SK-MEL-5 (cell line): ENCODE measurements at regions not wholly inside any gene's neighbourhood (a gene's known extent, or its start where the extent isn't known, plus 50 kb on each side); places are given as distances from the start of the nearest gene placed in this dataset.

Experiments
- DNase-seq: peaks from one replicate; pipeline ENCODE4 v3.0.0-alpha.2; 2016; ENCODE audit warnings: low read depth, low spot score
- in situ Hi-C: cut with HindIII; loops from 2 replicates; pipeline ENCODE4 v1.10.0; 2016; ENCODE audit warnings: low sequenced_read_pairs, high pct_unique_total_duplicates, low pct_unique_long_range_greater_than_20kb

DNA sequence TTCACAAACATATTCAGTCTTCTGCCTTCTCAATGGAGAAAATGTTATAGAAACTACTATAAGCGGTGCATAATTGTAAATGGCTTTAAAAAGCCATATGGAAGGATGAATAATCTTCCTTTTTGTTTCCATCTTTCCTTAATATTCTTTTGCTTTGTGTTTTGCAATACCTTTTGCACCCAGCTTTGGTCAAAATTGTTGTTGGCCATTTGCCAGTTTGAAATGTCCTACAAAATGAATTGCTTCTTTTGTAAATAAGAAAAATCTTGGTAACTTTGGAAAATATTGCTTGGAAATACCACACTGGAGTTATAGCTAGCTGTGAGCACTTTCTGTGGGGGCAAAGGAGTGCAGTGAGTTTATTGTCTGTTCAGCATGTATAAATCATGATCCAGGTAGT is 93.5 kb upstream of the NR2F2 start:
- DNase-seq, result no peak
- in situ Hi-C loops, result no loop called here

DNA sequence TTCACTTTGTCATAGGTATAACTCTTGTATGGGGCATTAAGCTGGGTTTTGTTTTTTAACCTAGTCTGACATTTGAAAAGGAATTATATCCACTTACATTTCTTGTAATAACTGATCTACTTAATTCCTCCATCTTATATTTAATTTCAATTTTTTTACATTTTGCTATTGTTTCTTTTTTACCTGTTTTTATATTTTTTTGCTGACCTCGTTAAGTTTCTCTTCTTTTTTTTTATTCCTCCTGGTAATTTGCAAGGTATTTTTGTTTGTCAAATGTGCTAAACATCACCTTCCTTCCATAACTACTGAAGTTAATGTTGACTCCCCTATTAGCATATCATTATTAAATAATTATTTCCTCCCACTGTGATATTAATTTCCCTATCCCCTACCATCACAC is 87.7 kb upstream of the NR2F2 start:
- in situ Hi-C loops, result no loop called here

DNA sequence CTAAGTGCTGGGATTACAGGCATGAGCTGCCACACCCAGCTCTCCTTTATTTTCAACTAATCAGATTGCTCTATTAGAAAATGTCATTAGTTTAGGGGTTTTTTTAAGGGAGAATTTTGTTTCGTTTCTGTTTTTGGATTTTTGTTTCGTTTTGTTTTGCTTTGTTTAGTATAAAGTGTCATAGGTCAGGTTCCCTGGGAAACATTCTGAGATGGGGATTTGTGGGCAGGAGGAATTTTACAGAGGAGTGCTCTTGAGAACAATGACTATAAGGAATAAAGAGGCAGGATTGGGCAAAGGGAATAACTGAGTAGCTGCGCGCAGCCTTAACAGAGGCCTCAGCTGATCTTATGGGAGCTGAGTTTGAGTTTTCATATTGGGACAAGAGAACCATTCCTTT is 86.8 kb upstream of the NR2F2 start:
- DNase-seq, result no peak

More for the DNA sequence above, 87.7 kb upstream of the NR2F2 start:
- no peak for DNase-seq

DNA sequence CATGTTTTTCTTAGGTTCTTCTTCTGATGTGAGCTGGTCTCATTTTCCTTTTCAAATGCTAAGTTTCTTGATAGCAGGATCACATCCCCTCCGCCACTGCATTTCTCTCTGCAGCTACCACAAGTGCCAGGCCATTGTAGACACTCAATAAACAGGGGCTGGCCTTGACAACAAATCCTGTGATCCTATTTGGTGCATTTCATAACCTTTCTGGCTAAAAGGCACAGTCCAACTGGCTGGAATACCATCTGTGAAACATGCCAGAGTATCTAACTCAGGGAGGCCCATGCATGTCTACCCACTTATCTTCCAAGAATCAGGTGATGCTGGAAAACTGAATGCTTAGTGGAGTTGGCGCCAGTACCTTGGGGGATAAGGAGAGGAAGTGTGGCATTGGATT is 85.2 kb upstream of the NR2F2 start:
- DNase-seq, result no peak
- in situ Hi-C loops, result no loop called here

More for the DNA sequence above, 86.8 kb upstream of the NR2F2 start:
- in situ Hi-C loops, result no loop called here

DNA sequence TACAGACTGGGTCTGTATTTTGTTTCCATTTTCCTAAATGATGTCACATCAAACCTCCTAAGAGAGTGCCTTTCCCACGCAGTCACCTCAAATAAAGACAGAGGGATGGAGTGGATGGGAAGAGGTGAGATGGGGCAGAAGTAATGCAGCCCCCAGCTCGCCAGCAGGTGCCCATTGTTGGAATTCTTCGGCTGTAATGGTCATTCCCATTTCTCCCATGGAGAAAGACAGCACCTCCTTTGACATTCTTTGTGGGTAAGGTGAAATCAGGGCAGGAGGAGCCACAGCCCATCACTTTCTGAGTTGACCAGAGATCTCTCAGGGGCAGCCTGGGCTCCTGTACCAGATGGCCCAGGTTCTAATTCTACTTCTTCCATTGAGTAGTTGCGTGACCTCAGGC is 84.4 kb upstream of the NR2F2 start:
- DNase-seq, result no peak
- in situ Hi-C loops, result no loop called here

DNA sequence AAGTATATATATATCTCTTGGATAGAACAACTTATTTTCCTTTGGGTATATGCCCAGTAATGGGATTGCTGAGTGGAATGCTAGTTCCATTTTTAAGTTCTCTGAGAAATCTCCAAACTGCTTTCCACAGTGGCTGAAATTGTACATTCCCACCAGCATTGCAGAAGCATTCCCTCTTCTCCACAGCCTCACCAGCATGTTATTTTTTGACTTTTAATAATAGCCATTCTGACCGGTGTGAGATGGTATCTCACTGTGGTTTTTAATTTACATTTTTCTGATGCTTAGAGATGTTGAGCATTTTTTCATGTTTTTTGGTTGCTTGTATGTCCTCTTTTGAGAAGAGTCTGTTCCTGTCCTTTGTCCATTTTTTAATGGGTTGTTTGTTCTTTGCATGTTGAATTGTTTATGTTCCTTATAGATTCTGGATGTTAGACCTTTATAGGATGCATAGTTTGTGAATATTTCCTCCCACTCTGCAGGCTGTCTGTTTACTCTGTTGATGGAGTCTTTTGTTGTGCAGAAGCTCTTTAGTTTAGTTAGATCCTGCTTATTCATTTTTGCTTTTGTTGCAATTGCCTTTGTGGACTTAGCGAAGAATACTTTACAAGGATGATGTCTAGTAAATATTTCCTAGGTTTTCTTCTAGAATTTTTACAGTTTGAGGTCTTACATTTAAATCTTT is 82.7 kb upstream of the NR2F2 start:
- in situ Hi-C loops, result no loop called here
- DNase-seq, result no peak

DNA sequence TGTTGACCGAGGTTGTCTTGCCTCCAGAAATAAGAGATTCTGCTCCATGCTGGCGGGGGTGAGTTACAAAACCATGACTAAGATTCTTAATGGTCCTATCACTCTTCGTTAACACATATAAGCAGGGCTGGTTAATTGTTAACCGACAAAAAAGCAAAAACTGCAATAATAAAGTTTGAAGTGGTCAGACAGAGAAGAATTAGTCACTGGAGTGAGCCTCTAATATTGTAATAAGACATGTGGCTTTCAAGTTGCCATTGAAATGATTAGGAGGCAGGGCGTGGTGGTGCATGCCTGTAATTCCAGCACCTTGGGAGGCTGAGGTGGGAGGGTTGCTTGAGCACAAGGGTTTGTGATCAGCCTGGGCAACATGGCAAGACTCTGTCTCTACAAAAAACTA is 78.4 kb upstream of the NR2F2 start:
- no peak for DNase-seq
- in situ Hi-C loops, result no loop called here

DNA sequence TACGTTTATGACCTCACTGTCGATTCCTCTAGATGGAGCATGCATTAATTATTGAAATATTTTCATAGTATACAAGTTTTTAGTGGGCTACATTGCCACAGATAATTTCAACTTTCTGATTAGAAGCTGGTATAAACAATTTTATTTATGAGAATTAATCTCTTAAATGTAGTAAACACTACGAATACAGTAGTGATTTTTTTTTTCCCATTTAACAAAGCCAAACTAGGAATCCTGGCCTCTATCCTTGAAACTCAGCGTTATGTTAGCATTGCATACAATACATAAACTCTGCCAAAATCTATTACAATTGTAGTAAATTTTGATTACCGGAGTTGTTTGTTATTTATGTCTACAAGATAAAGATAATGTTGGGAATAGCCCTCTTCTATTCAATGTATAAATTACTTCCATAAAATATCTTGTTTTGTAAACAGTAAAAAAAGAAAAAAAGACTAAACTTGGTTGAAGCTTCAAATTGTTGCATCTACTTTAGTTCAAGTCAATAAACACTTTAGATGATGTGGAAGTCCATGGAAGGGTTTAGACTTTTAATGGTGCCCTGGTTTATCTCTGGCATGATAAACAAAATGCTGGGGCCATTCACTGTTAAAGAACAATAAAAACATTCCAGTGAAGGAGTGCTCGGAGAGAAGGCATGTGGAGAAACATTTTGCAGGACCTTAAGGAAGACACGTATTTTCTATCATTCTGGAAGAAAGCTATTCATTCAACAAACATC is 77.3 kb upstream of the NR2F2 start:
- in situ Hi-C loops, result no loop called here
- DNase-seq, result no peak

DNA sequence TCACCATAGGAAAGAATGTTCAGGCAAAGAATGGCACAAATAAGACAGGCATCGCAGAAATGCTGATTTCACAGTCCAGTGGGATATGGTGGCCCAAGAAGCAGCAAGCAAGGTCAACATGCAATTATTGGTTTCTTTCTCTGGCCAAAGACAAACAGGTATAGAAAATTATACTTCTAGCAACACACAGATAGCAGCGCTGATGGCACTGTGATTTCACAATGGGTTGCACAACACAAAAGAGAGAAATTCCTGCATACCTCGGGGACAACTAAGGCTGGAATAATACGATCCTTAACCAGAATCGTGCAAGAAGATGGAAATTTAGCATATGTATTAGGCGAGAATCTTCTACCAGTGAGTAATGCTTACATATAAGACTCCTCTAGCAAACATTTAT is 76.3 kb upstream of the NR2F2 start:
- in situ Hi-C loops, result no loop called here

DNA sequence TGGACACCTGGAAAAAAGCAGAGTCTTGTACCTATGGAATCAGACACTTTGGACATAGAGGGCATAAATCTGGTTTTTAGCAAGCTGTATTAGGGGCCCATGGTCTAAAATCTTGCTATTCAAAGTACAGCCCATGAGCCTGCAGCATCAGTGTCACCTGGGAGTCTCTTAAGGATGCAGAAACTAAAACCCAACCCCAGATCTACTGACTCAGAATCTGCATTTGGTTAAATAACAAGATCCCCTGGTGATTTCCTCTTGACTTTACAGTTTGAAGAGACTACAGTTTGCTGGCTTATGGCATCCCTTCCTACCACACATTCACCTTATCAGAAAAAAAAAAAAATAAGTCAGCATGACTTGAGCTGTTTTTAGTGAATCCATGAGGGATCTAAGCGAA is 74.9 kb upstream of the NR2F2 start:
- in situ Hi-C loops, result no loop called here
- DNase-seq, result no peak

More for the DNA sequence above, 76.3 kb upstream of the NR2F2 start:
- no peak for DNase-seq

DNA sequence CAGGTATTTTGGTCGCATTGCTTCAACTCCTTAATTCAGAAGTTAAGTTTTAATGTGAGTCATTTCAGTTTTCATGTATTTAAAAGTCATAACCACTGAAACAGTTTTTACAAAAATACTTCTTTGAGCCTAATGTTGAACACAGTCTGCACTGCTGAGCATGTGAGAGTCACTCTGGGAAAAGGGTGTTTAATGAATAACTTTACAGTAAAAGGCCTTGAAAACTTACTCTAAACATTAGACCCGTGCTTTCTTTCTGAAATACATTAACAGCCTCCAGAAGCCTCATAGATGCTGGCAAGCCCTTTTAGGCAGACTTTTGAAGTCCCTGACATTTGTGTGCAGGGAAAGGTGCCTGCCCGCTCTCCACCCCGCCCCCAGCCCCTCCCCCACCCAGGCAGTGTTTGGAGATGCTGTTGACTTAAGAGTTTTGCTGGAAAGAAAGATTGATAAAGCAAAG is 68.9 kb upstream of the NR2F2 start:
- DNase-seq, result no peak
- in situ Hi-C loops, result no loop called here

DNA sequence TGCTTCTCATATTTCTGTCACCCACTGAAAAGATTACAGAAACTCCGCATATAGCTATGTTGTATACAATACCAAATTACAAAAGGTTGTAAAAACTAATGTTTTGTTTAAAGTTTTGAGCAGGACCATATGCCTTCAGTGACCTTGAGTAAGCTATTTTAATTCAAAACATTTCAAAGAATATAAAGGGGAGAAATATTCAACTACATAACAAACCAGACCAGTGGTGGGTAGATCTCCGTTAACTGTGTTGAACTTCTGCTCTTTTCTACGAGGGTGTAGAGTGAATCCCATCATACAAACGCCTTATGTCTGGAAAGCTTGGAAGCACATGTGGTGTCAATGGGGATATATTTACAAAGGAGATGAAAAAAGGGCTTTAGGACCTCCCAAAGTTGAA is 68.4 kb upstream of the NR2F2 start:
- DNase-seq, result no peak
- in situ Hi-C loops, result no loop called here

DNA sequence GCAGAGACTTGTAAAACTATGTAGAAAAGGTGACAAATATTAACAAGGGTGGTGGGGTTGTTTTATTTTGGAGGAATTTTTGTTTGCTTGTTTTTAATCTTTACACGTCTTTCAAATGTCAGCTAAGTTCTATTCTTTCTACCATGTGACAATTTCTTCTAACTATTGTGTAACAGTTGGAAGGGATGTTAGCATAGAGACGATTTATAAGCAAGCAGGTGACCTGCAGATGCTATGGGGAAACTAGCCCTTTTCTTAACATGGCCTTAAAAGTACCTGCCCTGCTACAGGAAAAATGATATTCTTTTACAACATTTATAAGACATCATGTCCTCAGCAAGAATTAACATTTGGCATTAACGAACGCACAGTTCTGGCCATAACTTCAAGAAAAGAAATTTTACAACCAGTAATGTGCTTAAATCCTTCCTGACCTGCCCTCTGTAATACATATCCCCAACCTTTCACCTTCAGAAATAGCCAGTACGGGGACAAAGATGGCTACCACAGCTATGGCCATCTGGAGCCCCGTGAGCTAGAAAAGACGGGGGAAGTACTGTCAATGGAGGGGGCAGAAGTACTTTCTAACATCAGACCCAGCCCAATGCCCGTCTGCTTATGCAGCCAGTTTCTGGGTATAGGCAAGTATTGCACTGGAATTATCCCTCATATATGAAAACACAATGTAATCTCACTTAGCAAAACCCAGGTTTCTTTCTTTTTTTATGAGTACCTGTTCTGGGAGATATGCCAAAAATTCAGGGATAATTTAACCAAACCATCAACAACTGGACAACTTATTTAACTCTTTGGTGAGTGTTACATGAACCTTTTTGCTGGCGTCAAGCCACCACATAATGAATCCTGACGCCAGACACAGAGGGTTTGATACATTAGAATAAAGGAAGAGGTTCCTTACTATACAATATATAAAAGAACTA is 67.7 kb upstream of the NR2F2 start:
- DNase-seq, result no peak
- in situ Hi-C loops, result no loop called here

DNA sequence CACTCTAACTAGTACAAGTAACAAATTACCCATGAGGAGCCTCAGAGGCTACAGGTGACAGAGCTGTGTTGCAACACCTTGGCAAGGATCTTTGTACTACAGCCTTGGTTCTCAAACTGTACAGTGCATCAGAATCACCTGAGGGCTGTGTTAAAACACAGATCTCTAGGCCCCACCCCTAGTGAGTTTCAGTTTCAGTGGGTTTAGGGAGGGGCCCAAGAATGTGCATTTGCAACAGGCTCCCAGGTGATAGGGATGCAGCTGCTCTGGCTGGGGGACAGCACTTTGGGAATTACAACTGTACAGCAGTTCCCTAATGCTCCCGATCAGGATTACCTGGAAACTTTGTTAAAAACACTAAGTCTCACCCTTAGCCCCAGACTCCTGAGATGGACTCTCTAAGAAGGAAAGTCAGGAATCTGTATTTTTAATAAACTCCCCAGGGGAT is 66.1 kb upstream of the NR2F2 start:
- in situ Hi-C loops, result no loop called here
- DNase-seq, result no peak

DNA sequence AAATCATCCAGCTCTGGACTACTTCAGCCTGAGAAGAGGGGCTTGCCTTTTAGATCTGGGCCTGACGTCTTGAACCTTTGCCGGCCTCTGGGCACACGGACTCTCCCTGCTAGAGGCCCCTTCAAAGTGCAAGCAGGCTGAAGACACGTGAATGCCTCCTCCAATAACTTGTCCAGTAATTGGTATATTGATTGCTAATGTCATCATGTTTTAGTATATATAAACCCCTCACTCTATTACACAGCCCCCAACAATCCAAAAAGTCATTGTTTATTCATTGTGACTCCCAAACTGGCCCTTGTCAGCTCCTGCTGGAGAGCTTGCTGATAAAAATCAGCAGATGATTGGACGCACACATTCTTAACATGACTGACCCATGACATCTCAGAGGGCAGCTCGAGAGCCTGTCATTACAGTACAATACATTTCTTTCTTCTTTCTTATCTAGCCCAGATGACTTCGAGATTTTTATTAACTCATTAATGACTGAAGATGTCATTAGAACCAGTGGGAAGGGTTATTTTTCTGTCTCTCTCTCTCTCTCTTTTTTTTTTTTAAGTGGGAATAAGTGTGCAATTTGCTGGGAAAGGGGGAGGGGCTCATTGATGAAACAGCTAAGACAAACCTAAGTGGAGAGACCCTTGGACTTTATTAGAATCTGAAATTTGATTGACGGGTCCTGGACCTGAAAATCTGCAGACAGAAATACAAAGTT is 65.5 kb upstream of the NR2F2 start:
- in situ Hi-C loops, result no loop called here
- DNase-seq, result peak; percentile 82

DNA sequence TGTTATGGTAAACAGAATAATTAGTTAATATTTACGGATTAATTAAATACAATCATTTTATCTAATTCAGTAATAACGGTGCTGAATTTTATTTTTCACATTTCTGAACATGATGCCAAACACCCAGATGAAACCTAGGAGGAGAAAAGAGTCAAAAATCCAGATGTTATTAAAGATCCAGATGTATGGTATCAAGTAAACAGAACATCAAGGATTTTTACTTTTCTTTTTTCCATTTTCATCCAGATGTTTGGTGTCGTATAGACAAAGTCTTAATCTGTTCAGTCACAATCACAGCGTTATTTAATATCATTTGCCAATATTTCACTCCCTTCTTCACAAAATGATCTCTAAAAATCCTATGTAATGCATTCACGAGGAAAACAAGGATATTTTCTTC is 64.0 kb upstream of the NR2F2 start:
- DNase-seq, result no peak
- in situ Hi-C loops, result no loop called here

DNA sequence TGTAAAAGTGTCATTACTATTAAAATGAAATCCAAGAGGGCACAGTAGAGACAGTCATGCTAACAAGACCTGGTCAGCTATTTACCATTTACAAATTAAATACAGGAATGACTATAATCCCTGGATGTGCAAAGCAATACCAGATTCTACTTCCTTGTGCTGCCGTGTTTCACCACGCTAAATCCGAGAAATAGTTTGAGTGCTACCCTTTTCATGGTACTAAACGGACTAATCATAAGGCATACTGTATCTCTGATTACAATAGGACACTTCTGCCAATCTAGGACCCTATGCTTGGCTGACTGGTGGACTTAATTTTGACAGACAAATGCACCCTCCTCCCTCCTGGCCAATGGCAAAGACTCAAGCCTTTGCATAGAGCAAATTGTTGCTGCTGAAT is 63.0 kb upstream of the NR2F2 start:
- DNase-seq, result no peak
- in situ Hi-C loops, result no loop called here
